Spleen (tissue), 7 donors: ENCODE measurements at regions not wholly inside any gene's neighbourhood (a gene's known extent, or its start where the extent isn't known, plus 50 kb on each side); places are given as distances from the start of the nearest gene placed in this dataset.

ENCODE experiments used
- POLR2A ChIP-seq, 3 donors: fragments of 450-650 bp; IDR thresholded peaks; one replicate each; pipeline ENCODE4 v1.5.1; 2017; ENCODE audit warnings: antibody characterized with exemption in 3 of 3, mild to moderate bottlenecking in 1 of 3
- POLR2AphosphoS5 ChIP-seq, 3 donors: sonication (generic); formaldehyde crosslinking; IDR thresholded peaks; one replicate each; pipeline ENCODE4 v1.5.1; 2017; ENCODE audit warnings: antibody characterized with exemption in 3 of 3
- TF ChIP-seq, protein P1 (sequence below), 11 experiments: fragments of 200-600 bp in 7 of 11; fragments of 450-650 bp in 4 of 11; sonication (generic) in 4 of 11; IDR thresholded peaks in 8 of 11; conservative IDR thresholded peaks in 3 of 11; 1 replicate in 7 of 11; 2 replicates in 4 of 11; pipeline versions ENCODE4 v1.4.0 to v1.8.0; 2016 to 2021; ENCODE audit warnings: antibody characterized with exemption in 11 of 11, inconsistent platforms in 4 of 11, mild to moderate bottlenecking in 1 of 11
- donor health status: DM: no; HTN: no; CAD: no; lungs with moderate emphysema.
- donor health status: DM: no; HTN: no; CAD: no.
- donor health status: DM: no; HTN: no; CAD: no.

GRCh38 chr1:215507119-215507518 lies 60.0 kb upstream of the KCTD3 start:
- TF ChIP-seq, protein P1, sequence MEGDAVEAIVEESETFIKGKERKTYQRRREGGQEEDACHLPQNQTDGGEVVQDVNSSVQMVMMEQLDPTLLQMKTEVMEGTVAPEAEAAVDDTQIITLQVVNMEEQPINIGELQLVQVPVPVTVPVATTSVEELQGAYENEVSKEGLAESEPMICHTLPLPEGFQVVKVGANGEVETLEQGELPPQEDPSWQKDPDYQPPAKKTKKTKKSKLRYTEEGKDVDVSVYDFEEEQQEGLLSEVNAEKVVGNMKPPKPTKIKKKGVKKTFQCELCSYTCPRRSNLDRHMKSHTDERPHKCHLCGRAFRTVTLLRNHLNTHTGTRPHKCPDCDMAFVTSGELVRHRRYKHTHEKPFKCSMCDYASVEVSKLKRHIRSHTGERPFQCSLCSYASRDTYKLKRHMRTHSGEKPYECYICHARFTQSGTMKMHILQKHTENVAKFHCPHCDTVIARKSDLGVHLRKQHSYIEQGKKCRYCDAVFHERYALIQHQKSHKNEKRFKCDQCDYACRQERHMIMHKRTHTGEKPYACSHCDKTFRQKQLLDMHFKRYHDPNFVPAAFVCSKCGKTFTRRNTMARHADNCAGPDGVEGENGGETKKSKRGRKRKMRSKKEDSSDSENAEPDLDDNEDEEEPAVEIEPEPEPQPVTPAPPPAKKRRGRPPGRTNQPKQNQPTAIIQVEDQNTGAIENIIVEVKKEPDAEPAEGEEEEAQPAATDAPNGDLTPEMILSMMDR (IDR thresholded peaks at IDR 0.05 in 8 of 11, conservative IDR thresholded peaks at IDR 0.05 in 3 of 11) = no peak
- TF ChIP-seq POLR2A (IDR thresholded peaks at IDR 0.05) (no peak), POLR2AphosphoS5 (IDR thresholded peaks at IDR 0.05) (no peak)
